HepG2 (cell line): ENCODE measurements at regions not wholly inside any gene's neighbourhood (a gene's known extent, or its start where the extent isn't known, plus 50 kb on each side); places are given as distances from the start of the nearest gene placed in this dataset.

Experiments
- KIAA2018 ChIP-seq: sonication (generic); formaldehyde crosslinking; IDR thresholded peaks from 2 replicates; pipeline ENCODE4 v1.5.0; 2020; ENCODE audit warnings: mild to moderate bottlenecking, missing genetic modification reagents, borderline replicate concordance
- ZNF432 ChIP-seq: sonication (generic); formaldehyde crosslinking; IDR thresholded peaks from 2 replicates; pipeline ENCODE4 v1.5.0; 2020; ENCODE audit warnings: missing genetic modification reagents, mild to moderate bottlenecking, borderline replicate concordance
- ZNF558 ChIP-seq: sonication (generic); formaldehyde crosslinking; IDR thresholded peaks from 2 replicates; pipeline ENCODE4 v1.9.0; 2022; ENCODE audit warnings: mild to moderate bottlenecking, missing genetic modification reagents, borderline replicate concordance
- TF ChIP-seq, protein P1 (sequence below): sonication (generic); formaldehyde crosslinking; IDR thresholded peaks from 2 replicates; pipeline ENCODE4 v1.5.0; 2020; ENCODE audit warnings: mild to moderate bottlenecking, missing genetic modification reagents

DNA sequence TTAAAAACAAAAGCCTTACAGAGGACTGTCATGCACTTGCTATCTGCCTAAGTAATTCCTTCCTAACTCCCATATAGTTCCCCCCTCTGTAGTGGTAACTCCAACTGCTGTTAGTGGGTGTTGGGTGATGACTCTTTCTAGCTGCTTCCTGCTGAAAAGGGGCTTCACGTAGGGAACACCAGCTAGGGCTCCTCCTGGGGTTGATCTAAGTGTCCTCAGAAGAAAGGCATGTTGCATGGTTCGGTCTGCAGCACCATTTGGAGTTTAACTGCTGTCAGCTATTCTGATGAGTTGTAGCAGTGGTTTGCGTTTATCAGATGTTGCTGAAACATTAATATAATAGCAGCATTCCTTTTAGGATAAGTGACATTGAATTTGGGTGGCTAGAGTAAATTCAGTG, 281.9 kb upstream of the TUSC1 start (continued):
- TF ChIP-seq KIAA2018 (CRISPR knock-in tag) (no peak), ZNF558 (CRISPR knock-in tag) (no peak), ZNF432 (no peak)
- TF ChIP-seq, protein P1, sequence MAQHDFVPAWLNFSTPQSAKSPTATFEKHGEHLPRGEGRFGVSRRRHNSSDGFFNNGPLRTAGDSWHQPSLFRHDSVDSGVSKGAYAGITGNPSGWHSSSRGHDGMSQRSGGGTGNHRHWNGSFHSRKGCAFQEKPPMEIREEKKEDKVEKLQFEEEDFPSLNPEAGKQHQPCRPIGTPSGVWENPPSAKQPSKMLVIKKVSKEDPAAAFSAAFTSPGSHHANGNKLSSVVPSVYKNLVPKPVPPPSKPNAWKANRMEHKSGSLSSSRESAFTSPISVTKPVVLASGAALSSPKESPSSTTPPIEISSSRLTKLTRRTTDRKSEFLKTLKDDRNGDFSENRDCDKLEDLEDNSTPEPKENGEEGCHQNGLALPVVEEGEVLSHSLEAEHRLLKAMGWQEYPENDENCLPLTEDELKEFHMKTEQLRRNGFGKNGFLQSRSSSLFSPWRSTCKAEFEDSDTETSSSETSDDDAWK = no peak
